Motor neuron (in vitro differentiated cells): ENCODE measurements at regions not wholly inside any gene's neighbourhood (a gene's known extent, or its start where the extent isn't known, plus 50 kb on each side); places are given as distances from the start of the nearest gene placed in this dataset.
A peak's percentile ranks its signal among the peaks of the same experiment; 100 is the strongest.
"Not testable (repeated sequence)": the region's sequence is repeated elsewhere in the genome, so short reads cannot be mapped to it uniquely, and the experiment has no call there.

Source experiments
- ATAC-seq, 8 experiments: fragments of 200-7000 bp; cut with Tn5 transposase; replicated peaks in 6 of 8; 2 replicates each; pipeline ENCODE4 v1.8.0; 2021; ENCODE audit warnings: mild to moderate bottlenecking in 8 of 8, moderate library complexity in 8 of 8
- H3K27ac ChIP-seq, 2 donors: fragments of 250-450 bp; sonication (Bioruptor Pico); 2 replicates each; pipeline ENCODE4 v1.9.0; 2021; ENCODE audit warnings: antibody characterized with exemption in 2 of 2, mild to moderate bottlenecking in 2 of 2, moderate library complexity in 1 of 2
- H3K4me1 ChIP-seq, 2 donors: fragments of 250-450 bp; sonication (Bioruptor Pico); replicated peaks in 1 of 2; 2 replicates each; pipeline ENCODE4 v1.6.1; 2021; ENCODE audit warnings: antibody characterized with exemption in 2 of 2, mild to moderate bottlenecking in 2 of 2, moderate library complexity in 1 of 2
- H3K4me3 ChIP-seq, 5 donors: fragments of 250-450 bp; sonication (Bioruptor Pico); 2 replicates each; pipeline ENCODE4 v1.9.0; 2021; ENCODE audit warnings: antibody characterized with exemption in 5 of 5, mild to moderate bottlenecking in 5 of 5, moderate library complexity in 4 of 5
- WGBS, 10 experiments: fragments of 450-650 bp; shearing (Covaris generic); methylation state at CpG; one replicate each; pipeline ENCODE4 v1.0.0; 2022; 5-methylcytosine and 5-hydroxymethylcytosine counted together
- in situ Hi-C, 9 experiments: fragments of 400-800 bp; cut with MboI; loops; one replicate each; pipeline ENCODE4 v1.15.0; 2021; ENCODE audit warnings: low sequenced_read_pairs in 9 of 9, low pct_unique_long_range_greater_than_20kb in 2 of 9; ENCODE audit not compliant: unreplicated experiment in 9 of 9

DNA sequence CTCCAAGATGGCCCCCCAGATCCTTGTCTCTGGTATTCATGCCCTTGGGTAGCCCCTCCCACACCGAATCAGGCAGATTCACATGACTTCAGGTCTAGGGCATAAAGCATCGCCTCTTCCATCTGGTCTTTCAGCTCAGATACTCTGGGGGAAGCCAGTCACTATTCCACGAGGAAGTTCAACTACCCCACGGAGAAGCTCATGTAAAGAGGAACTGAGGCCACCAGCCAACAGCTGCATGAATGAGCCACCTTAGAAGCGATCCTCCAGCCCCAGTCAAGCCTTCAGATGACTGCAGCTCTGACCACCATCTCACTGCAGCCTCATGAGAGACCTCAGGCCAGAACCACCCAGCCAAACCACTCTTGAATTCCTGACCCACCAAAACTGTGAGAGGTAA lies 54.1 kb downstream of the SOCS3 start:
- Histone ChIP-seq H3K4me3 (no peak overlapping the region), H3K27ac (no peak overlapping the region), H3K4me1 (no peaks in the 10 kb centered on the region)
- 71 to 100% (median 88%) methylated on average over 1 to 3 of the region's 5 CpGs; no CpG with 5 or more reads in 5 of the 10 experiments for WGBS, 10 experiments
- in situ Hi-C loops: no loop called here
- no peak for ATAC-seq

DNA sequence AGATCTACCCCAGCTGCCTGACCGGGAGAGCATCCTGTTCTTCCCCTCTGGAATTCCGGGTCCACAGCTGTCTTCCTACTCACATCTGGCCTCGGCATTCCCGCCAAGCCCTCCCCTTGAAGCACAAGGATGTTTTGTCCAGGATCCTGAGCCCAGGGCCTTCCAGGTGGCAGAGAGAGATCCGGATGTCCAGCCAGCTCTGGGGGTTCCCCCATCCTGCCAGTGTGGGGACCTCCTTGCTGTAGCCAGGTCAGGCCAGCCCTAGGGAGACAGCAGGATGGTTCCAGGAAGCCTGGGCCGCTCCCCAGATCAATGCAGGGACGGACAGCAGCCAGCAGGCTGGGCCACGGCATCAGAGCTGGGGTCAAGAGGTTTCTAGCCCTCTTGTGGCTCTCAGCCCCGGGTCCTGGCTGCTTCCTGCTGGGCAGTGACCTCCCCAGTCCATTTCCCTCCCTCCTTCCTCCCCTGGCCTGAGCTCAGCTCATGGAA lies 55.3 kb downstream of the SOCS3 start:
- Histone ChIP-seq H3K27ac (no peak overlapping the region), H3K4me3 (no peak overlapping the region), H3K4me1 (no peaks in the 10 kb centered on the region)
- no peak for ATAC-seq
- in situ Hi-C loops: no loop called here
- 0 to 97% (median 58%) methylated on average over 1 to 4 of the region's 9 CpGs; no CpG with 5 or more reads in 4 of the 10 experiments for WGBS, 10 experiments

DNA sequence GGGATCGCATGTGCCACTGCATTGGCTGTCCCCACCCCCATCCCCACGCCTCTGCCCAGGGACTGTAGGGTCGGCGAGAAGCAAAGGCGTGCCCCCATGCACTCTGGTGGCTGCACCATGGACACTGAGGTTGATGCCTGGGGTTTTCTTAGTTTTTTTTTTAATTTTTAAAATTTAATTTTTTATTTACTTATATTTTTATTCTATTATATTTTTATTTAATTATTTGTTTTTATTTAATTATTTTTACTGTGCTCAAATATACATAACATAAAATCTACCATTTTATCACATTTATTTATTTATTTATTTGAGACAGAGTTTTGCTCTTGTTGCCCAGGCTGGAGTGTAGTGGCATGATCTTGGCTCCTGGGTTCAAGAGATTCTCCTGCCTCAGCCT lies 57.4 kb downstream of the SOCS3 start:
- Histone ChIP-seq H3K27ac (no peak overlapping the region), H3K4me3 (no peak overlapping the region), H3K4me1 (no peaks in the 10 kb centered on the region)
- no peak for ATAC-seq
- in situ Hi-C loops: no loop called here
- 65 to 100% (median 93%) methylated on average over 3 to 5 of the region's 5 CpGs; no CpG with 5 or more reads in 4 of the 10 experiments for WGBS, 10 experiments

DNA sequence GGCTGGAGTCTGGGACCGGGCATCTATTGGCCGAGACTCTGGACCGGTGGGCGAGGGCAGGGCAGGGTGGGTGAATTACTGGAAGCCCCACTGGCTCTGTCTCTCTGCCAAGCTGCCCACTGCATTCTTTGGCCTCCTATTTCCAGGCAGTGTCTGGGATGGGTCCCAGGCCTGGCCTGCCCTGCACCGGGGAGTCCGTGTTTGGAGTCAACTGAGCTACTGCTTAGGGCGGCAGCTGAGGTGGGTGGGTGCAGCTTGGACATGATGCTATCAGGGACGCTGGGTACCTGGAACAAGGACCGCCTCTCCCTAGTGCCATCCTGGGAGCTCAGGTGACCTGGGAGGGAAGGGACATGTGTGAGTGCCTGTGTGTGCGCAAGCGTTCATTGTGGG lies 58.1 kb downstream of the SOCS3 start:
- peak in 2 of 8 experiments; percentile 4 to 15 for ATAC-seq
- H3K27ac ChIP-seq: no peak overlapping the region
- no peak overlapping the region for H3K4me3 ChIP-seq
- in situ Hi-C loops: no loop called here
- no peaks in the 10 kb centered on the region for H3K4me1 ChIP-seq
- 70 to 100% (median 100%) methylated on average over 2 to 4 of the region's 11 CpGs; no CpG with 5 or more reads in 7 of the 10 experiments for WGBS, 10 experiments

DNA sequence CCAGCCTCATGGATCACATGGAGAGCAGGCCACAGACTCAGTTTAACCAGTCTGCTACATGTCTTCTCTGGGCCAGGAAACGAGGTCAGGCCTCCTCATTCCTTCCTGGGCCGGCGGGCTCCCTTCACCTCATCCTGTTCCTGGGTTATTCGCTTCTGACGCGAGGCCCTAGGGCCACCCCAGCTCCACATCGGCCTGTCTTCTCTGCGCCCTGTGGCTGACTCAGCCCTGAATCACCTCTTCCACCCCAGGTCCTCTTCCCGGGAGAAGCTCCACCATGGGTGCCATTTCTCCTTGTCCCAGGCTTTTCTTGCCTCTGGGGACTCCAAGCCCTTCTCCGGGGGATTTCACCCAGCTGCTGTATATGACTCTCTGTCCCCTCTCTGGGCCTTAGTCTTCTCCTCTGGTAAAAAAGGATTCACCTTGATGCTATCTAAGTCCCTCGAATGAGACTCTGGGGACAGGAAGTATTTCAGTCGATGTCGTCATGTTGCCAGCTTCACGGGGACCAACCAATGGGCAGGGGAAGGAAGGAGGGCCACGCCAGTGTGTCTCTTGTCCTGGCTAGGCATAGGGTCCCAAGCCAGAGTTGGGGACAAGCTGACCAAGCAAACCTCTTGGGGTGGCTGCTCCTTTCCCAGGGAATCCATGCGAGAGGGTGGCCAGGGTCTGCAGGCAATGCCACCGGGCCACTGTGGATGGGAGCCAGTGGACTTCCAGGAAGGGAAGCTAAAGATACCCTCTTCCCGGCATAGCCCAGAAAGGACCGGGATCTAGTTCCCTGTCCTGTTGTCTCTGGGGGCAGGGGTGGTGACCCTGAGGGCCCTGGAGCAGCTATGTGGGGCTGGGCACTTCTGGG lies 58.7 kb downstream of the SOCS3 start:
- in situ Hi-C loops: no loop called here
- Histone ChIP-seq H3K4me3 (no peak overlapping the region), H3K4me1 (no peaks in the 10 kb centered on the region), H3K27ac (no peak overlapping the region)
- ATAC-seq: peak in 1 of 8 experiments; percentile 34
- 17 to 96% (median 88%) methylated on average over 1 to 13 of the region's 19 CpGs; no CpG with 5 or more reads in 2 of the 10 experiments for WGBS, 10 experiments

DNA sequence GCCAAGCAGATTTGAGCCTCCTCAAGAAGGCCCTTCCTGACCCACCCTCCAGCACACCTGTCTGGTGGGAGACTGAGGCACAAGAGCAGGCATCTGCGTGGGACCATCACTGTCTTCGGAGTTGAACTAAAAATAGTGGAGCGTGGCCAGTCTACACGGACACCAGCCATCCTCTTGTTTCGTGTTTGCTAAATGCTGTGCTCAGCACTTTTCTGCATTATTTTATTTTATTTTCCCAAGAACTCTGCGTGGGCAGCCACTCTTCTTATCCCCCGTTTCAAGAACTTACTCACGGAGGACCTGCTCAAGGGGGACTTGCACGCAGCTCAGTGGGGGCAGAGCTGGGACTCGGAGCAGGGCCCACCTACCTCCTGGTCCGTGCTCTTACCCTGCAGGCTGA lies 60.8 kb downstream of the SOCS3 start:
- ATAC-seq: no peak
- Histone ChIP-seq H3K4me1 (no peaks in the 10 kb centered on the region), H3K4me3 (no peak overlapping the region), H3K27ac (no peak overlapping the region)
- WGBS, 10 experiments: 49 to 93% (median 79%) methylated on average over 1 to 8 of the region's 11 CpGs; no CpG with 5 or more reads in 6 of the 10 experiments
- in situ Hi-C loops: no loop called here

DNA sequence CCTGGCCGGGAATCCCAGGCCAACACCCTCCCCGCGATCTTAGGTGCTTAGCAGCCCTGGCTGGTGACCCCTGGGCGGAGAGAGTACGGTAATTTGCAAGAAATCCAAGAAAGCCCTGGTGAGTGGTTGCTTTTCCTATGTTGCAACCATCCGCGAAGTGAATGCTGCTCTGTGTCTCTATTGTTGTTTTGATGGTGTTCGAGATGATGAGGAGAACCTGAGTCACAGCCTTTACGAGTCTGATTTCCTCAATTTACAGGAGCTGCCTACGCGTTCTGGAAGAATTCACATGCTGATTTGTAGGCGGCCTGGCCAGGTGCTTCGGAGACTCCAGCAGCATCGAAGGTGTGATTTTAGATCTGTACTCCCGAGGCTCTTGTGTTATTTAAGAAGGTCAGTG lies 63.3 kb downstream of the TMEM235 start:
- Histone ChIP-seq H3K4me1 (no peaks in the 10 kb centered on the region), H3K27ac (no peak overlapping the region), H3K4me3 (no peak overlapping the region)
- 67 to 98% (median 87%) methylated on average over 2 to 15 of the region's 15 CpGs; no CpG with 5 or more reads in 3 of the 10 experiments for WGBS, 10 experiments
- in situ Hi-C loops: no loop called here
- no peak for ATAC-seq

DNA sequence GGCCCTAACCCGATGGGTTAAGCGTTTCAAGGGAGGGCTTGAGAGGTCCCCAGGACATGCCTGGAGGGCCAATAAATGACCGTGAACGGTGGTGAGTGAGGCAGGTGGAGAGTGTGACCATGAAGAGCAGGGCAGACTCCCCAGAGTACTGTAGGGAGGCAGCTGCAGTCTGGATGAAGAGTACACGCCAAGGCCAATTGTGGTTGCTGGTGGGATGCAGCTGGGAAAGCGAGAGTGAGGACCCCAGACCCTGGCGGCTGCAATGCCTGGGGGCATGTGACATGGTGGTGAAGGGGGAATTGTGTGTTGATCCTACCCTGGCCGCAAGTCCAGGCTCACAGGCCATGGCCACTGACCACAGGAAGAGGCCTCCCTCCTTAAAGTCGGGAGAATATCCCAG lies 62.9 kb downstream of the TMEM235 start:
- WGBS, 10 experiments: 70 to 96% (median 82%) methylated on average over 2 to 5 of the region's 9 CpGs; no CpG with 5 or more reads in 5 of the 10 experiments

DNA sequence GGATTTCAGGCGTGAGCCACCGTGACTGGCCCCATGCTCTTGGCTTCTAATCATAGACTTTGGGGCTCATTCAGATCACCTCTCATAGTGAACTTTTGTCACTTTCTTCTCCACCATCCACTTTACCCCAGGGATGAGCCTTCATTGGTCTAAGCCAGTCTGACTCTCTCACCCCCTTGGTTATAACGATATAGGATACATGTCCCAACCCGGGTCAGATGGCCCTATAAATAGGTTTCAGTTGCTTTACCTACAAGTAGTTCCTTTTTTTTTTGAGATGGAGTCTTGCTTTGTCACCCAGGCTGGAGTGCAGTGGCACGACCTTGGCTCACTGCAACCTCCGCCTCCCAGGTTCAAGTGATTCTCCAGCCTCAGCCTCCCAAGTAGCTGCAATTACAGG lies 61.7 kb downstream of the TMEM235 start:
- ATAC-seq, H3K4me1 ChIP-seq, H3K27ac ChIP-seq, H3K4me3 ChIP-seq, in situ Hi-C loops: not testable (repeated sequence)
- WGBS, 10 experiments: 50 to 100% (median 81%) methylated on average over 1 to 3 of the region's 6 CpGs; no CpG with 5 or more reads in 4 of the 10 experiments

More for the DNA sequence above, 62.9 kb downstream of the TMEM235 start:
- no peak overlapping the region for H3K4me3 ChIP-seq
- in situ Hi-C loops: no loop called here
- H3K27ac ChIP-seq: no peak overlapping the region
- no peak for ATAC-seq
- no peaks in the 10 kb centered on the region for H3K4me1 ChIP-seq

DNA sequence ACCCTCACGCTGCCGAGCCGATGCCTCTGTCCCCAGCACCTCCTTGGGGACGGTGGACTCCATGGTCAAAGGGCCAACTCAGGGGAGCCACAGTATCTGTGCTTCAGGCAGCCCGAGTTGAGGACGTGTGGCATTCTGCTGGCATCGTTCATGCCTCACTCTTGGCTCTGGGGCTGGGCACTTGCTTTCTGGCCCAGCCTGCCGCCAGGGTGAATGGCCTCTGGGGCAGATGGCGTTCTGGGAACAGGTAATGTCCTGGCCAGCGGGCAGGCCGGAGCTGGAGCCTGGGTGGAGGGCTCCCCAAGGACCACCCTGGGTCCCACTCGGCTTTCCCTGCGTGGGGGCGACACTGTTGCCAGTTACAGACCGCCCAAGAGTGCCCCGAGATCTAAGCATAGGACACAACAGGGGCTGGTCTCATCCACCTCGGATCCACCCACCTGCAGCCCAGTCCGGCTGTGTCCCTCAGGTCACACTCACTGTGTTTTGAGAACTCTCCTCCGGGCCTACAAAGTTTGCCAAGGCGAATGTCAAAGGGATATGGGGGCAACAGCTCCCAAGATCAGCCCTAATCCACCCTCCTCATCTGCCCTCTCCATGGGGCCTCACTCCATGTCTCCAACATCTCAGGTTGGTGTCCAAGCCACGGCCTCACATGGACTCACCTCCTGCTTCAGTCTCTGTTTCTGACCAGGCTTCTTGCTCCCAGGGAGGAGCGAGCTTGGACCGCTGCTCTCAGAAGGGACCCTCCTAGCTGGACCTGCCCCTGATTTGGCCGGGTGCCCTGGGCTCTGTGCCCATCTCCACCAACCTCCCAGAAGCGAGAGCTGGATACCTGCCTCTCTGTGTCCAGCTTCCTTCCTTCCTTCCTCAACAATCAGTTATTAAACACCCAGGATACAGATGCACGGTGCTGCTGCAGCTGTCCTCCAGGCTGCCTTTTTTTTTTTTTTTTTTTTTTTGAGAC lies 60.8 kb downstream of the TMEM235 start:
- H3K27ac ChIP-seq: no peak overlapping the region
- no peak overlapping the region for H3K4me3 ChIP-seq
- 40 to 92% (median 73%) methylated on average over 1 to 7 of the region's 26 CpGs; no CpG with 5 or more reads in 4 of the 10 experiments for WGBS, 10 experiments
- in situ Hi-C loops: no loop called here
- no peak for ATAC-seq
- no peaks in the 10 kb centered on the region for H3K4me1 ChIP-seq

DNA sequence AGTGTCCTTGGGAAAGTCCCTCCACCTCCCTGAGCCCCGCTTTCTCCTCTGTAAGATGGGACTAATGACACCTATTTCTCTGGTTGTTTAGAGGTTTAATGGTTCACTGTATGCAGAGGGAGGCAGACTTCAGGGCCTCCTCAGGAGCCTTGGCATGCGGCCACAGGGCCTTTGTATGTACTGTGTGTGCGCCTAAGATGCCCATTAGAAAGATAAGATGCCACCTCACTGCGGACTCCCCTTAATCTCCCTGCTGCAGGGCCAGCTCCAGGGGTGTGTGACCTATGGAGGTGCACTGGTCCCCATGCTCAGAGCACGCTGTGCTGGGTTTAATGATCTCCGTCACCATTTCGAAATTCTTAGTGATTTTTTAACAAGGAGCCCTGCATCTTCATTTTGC lies 59.3 kb downstream of the TMEM235 start:
- H3K4me3 ChIP-seq: no peak overlapping the region
- H3K4me1 ChIP-seq: no peaks in the 10 kb centered on the region
- ATAC-seq: no peak
- no peak overlapping the region for H3K27ac ChIP-seq
- in situ Hi-C loops: no loop called here
- WGBS, 10 experiments: 100% methylated on average over 1 to 4 of the region's 7 CpGs; no CpG with 5 or more reads in 6 of the 10 experiments
